ENCODE measurements at regions not wholly inside any gene's neighbourhood (a gene's known extent, or its start where the extent isn't known, plus 50 kb on each side); places are given as distances from the start of the nearest gene placed in this dataset.

- TF ChIP-seq POLR2A (IDR thresholded peaks at IDR 0.05; ENCODE audit: low read depth, low read length) = no peak
- no peak for TF ChIP-seq TAF1 (IDR thresholded peaks at IDR 0.05; ENCODE audit: borderline replicate concordance, low read depth, low read length)
- TF ChIP-seq POLR2AphosphoS5 (IDR thresholded peaks at IDR 0.05; ENCODE audit: low read depth, low read length) = no peak
Observed at GRCh38 chr4:96056346-96056934, 216.5 kb downstream of the PDHA2 start.
